ENCODE measurements at regions not wholly inside any gene's neighbourhood (a gene's known extent, or its start where the extent isn't known, plus 50 kb on each side); places are given as distances from the start of the nearest gene placed in this dataset.

- TF ChIP-seq CTCF (IDR thresholded peaks at IDR 0.05; ENCODE audit: insufficient read depth, low read depth, low read length) (no peak), EZH2 (IDR thresholded peaks at IDR 0.05; ENCODE audit: insufficient read depth, low read length) (no peak)
Measured at GRCh38 chr11:105388006-105388405, 221.9 kb upstream of the GRIA4 start.
